Neural cell (in vitro differentiated cells): ENCODE measurements at regions not wholly inside any gene's neighbourhood (a gene's known extent, or its start where the extent isn't known, plus 50 kb on each side); places are given as distances from the start of the nearest gene placed in this dataset.

Experiments used
- H2AFZ ChIP-seq: fragments of 200-600, 300-800 bp; sonication (generic), shearing (Covaris generic); 2 replicates; pipeline ENCODE4 v1.6.0; 2014; ENCODE audit warnings: low read depth, mild to moderate bottlenecking, antibody characterized with exemption, low read length, moderate library complexity
- H3F3A ChIP-seq: fragments of 200-600 bp; shearing (Covaris generic); 2 replicates; pipeline ENCODE4 v1.6.1; 2016; ENCODE audit warnings: mild to moderate bottlenecking, moderate library complexity, mixed read lengths, antibody characterized with exemption, low read length; ENCODE audit not compliant: insufficient read depth, poor library complexity, severe bottlenecking
- H3K27ac ChIP-seq: fragments of 200-600, 300-800 bp; sonication (generic), shearing (Covaris generic); 2 replicates; pipeline ENCODE4 v1.5.1; 2014; ENCODE audit warnings: mild to moderate bottlenecking, low read length, moderate library complexity
- H3K27me3 ChIP-seq: fragments of 300-800, 200-600 bp; sonication (generic), shearing (Covaris generic); 2 replicates; pipeline ENCODE4 v1.6.0; 2014; ENCODE audit warnings: mild to moderate bottlenecking, low read depth, low read length, moderate library complexity; ENCODE audit not compliant: insufficient read depth
- H3K36me3 ChIP-seq: fragments of 300-800, 200-600 bp; sonication (generic), shearing (Covaris generic); 2 replicates; pipeline ENCODE4 v1.5.1; 2014; ENCODE audit warnings: mild to moderate bottlenecking, antibody characterized with exemption, low read length, moderate library complexity; ENCODE audit not compliant: insufficient read depth
- H3K4me2 ChIP-seq: fragments of 300-800, 200-600 bp; sonication (generic), shearing (Covaris generic); 2 replicates; pipeline ENCODE4 v1.6.0; 2014; ENCODE audit warnings: mild to moderate bottlenecking, low read length
- H3K4me3 ChIP-seq: fragments of 300-800, 200-600 bp; sonication (generic), shearing (Covaris generic); 2 replicates; pipeline ENCODE4 v1.5.1; 2014; ENCODE audit warnings: mild to moderate bottlenecking, low read length, moderate library complexity
- H3K79me2 ChIP-seq: fragments of 200-600 bp; shearing (Covaris generic); replicated peaks from 2 replicates; pipeline ENCODE4 v1.6.0; 2014; ENCODE audit warnings: mild to moderate bottlenecking, low read length, moderate library complexity; ENCODE audit not compliant: insufficient read depth
- H3K9ac ChIP-seq: fragments of 300-800, 200-600 bp; sonication (generic), shearing (Covaris generic); 2 replicates; pipeline ENCODE4 v1.6.1; 2016; ENCODE audit warnings: mild to moderate bottlenecking, low read length, mixed read lengths
- H3K9me2 ChIP-seq: fragments of 200-600 bp; shearing (Covaris generic); 2 replicates; pipeline ENCODE4 v1.6.1; 2016; ENCODE audit warnings: mild to moderate bottlenecking, low read length, mixed read lengths; ENCODE audit not compliant: insufficient read depth
- H3K9me3 ChIP-seq: fragments of 200-600, 300-800 bp; sonication (generic), shearing (Covaris generic); 2 replicates; pipeline ENCODE4 v1.6.1; 2016; ENCODE audit warnings: mild to moderate bottlenecking, mixed run types, low read length, moderate library complexity, mixed read lengths
- H4K20me1 ChIP-seq: fragments of 200-600 bp; shearing (Covaris generic); 2 replicates; pipeline ENCODE4 v1.6.1; 2016; ENCODE audit warnings: mild to moderate bottlenecking, mixed run types; ENCODE audit not compliant: insufficient read depth
- EP300 ChIP-seq: fragments of 450-650 bp; conservative IDR thresholded peaks from 2 replicates; pipeline ENCODE4 v1.6.1; 2014; ENCODE audit warnings: antibody characterized with exemption, mild to moderate bottlenecking, moderate library complexity; ENCODE audit not compliant: poor library complexity, severe bottlenecking
- EZH2 ChIP-seq: fragments of 200-600, 300-800 bp; shearing (Covaris generic), sonication (generic); IDR thresholded peaks from 2 replicates; pipeline ENCODE4 v1.6.1; 2014; ENCODE audit warnings: antibody characterized with exemption, low read length, borderline replicate concordance, mild to moderate bottlenecking; ENCODE audit not compliant: insufficient read depth, poor library complexity, severe bottlenecking
- MXI1 ChIP-seq: fragments of 450-650 bp; conservative IDR thresholded peaks from 2 replicates; pipeline ENCODE4 v1.6.1; 2014; ENCODE audit warnings: antibody characterized with exemption, mild to moderate bottlenecking; ENCODE audit not compliant: poor library complexity, severe bottlenecking
- POLR2AphosphoS5 ChIP-seq: IDR thresholded peaks from 2 replicates; pipeline ENCODE4 v1.6.1; 2012
- RAD21 ChIP-seq: fragments of 450-650 bp; conservative IDR thresholded peaks from 2 replicates; pipeline ENCODE4 v1.6.1; 2014; ENCODE audit warnings: antibody characterized with exemption, mild to moderate bottlenecking, moderate library complexity
- SMC3 ChIP-seq: fragments of 450-650 bp; conservative IDR thresholded peaks from 2 replicates; pipeline ENCODE4 v1.6.1; 2014; ENCODE audit warnings: antibody characterized with exemption, mild to moderate bottlenecking, moderate library complexity; ENCODE audit not compliant: poor library complexity
- TAF1 ChIP-seq: IDR thresholded peaks from 2 replicates; pipeline ENCODE4 v1.6.1; 2012; ENCODE audit warnings: low read depth
- TF ChIP-seq, protein P1 (sequence below): IDR thresholded peaks from 2 replicates; pipeline ENCODE4 v1.6.1; 2012; ENCODE audit warnings: borderline replicate concordance
- TF ChIP-seq, protein P2 (sequence below): fragments of 450-650 bp; IDR thresholded peaks from 2 replicates; pipeline ENCODE4 v1.5.1; 2014; ENCODE audit warnings: antibody characterized with exemption, mild to moderate bottlenecking, moderate library complexity; ENCODE audit not compliant: poor library complexity, severe bottlenecking

DNA sequence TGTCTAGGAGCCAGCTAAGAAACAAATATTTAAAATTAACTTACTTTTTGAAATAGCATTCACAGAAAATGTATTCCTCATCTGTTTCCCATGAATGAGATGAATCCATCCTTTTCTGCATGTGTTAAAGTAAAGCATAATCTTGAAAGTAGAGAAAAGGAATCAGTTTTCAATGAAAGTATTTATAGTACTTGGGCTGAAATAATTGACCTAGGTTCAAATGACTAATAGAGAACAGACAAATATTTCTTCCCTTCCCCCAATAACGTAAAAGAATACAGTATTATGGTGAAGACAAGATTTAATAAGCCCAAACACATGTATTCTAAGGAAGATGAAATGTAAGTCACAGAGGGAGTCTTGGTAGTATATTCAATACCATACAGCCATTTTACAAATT, 403.5 kb downstream of the ZNF608 start:
- no peaks in the 10 kb centered on the region for H3K9me2 ChIP-seq
- no peak overlapping the region for H3K9ac ChIP-seq
- H3K9me3 ChIP-seq, result no peaks in the 10 kb centered on the region
- H3K4me3 ChIP-seq, result no peak overlapping the region
- no peak overlapping the region for H2AFZ ChIP-seq
- H3F3A ChIP-seq, result no peaks in the 10 kb centered on the region
- no peaks in the 10 kb centered on the region for H3K27me3 ChIP-seq
- no peaks in the 10 kb centered on the region for H3K79me2 ChIP-seq
- H3K27ac ChIP-seq, result no peak overlapping the region
- H3K4me2 ChIP-seq, result no peak overlapping the region
- H4K20me1 ChIP-seq, result no peaks in the 10 kb centered on the region
- TF ChIP-seq EZH2, result no peak
- TF ChIP-seq, protein P1, sequence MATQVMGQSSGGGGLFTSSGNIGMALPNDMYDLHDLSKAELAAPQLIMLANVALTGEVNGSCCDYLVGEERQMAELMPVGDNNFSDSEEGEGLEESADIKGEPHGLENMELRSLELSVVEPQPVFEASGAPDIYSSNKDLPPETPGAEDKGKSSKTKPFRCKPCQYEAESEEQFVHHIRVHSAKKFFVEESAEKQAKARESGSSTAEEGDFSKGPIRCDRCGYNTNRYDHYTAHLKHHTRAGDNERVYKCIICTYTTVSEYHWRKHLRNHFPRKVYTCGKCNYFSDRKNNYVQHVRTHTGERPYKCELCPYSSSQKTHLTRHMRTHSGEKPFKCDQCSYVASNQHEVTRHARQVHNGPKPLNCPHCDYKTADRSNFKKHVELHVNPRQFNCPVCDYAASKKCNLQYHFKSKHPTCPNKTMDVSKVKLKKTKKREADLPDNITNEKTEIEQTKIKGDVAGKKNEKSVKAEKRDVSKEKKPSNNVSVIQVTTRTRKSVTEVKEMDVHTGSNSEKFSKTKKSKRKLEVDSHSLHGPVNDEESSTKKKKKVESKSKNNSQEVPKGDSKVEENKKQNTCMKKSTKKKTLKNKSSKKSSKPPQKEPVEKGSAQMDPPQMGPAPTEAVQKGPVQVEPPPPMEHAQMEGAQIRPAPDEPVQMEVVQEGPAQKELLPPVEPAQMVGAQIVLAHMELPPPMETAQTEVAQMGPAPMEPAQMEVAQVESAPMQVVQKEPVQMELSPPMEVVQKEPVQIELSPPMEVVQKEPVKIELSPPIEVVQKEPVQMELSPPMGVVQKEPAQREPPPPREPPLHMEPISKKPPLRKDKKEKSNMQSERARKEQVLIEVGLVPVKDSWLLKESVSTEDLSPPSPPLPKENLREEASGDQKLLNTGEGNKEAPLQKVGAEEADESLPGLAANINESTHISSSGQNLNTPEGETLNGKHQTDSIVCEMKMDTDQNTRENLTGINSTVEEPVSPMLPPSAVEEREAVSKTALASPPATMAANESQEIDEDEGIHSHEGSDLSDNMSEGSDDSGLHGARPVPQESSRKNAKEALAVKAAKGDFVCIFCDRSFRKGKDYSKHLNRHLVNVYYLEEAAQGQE, result no peak
- TF ChIP-seq EP300, result no peak
- no peak for TF ChIP-seq SMC3
- H3K36me3 ChIP-seq, result no peaks in the 10 kb centered on the region

DNA sequence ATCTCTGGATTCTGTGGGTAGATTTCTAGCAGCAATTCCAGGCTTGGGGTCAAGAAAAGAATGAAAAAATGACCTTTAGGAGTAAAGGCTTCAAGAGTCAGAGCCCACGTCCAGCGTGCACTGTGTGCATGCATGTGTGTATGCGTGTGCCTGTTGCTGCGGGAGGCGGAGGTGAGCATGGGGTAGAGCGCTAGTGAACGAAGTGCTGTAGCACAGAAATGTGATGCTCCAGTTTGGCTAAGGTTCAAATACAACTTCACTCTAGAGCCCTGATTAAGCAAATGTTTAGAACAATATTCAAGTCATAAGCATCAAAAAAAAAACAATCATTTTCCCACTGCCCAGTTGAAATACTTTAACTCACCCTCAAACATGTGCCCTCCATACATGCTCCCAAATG, 403.9 kb downstream of the ZNF608 start:
- Histone ChIP-seq H3F3A (no peaks in the 10 kb centered on the region), H3K36me3 (no peaks in the 10 kb centered on the region), H3K9ac (no peak overlapping the region), H3K79me2 (no peaks in the 10 kb centered on the region), H2AFZ (no peak overlapping the region), H3K9me3 (no peaks in the 10 kb centered on the region), H3K4me2 (no peak overlapping the region), H3K27me3 (no peaks in the 10 kb centered on the region), H3K4me3 (no peak overlapping the region), H4K20me1 (no peaks in the 10 kb centered on the region), H3K9me2 (no peaks in the 10 kb centered on the region), H3K27ac (no peak overlapping the region)
- TF ChIP-seq SMC3 (no peak), TAF1 (no peak), EP300 (no peak), POLR2AphosphoS5 (no peak), MXI1 (no peak), RAD21 (no peak), EZH2 (no peak)
- TF ChIP-seq, protein P1, result no peak
- TF ChIP-seq, protein P2, sequence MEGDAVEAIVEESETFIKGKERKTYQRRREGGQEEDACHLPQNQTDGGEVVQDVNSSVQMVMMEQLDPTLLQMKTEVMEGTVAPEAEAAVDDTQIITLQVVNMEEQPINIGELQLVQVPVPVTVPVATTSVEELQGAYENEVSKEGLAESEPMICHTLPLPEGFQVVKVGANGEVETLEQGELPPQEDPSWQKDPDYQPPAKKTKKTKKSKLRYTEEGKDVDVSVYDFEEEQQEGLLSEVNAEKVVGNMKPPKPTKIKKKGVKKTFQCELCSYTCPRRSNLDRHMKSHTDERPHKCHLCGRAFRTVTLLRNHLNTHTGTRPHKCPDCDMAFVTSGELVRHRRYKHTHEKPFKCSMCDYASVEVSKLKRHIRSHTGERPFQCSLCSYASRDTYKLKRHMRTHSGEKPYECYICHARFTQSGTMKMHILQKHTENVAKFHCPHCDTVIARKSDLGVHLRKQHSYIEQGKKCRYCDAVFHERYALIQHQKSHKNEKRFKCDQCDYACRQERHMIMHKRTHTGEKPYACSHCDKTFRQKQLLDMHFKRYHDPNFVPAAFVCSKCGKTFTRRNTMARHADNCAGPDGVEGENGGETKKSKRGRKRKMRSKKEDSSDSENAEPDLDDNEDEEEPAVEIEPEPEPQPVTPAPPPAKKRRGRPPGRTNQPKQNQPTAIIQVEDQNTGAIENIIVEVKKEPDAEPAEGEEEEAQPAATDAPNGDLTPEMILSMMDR, result no peak
